ENCODE measurements at regions not wholly inside any gene's neighbourhood (a gene's known extent, or its start where the extent isn't known, plus 50 kb on each side); places are given as distances from the start of the nearest gene placed in this dataset.

- no peak for TF ChIP-seq CTCF (IDR thresholded peaks at IDR 0.05)
- no peak overlapping the region for H3K4me3 Mint-ChIP-seq
- no peak for DNase-seq
Observed at GRCh38 chr10:131676046-131676799, 224.6 kb upstream of the PPP2R2D start.

GRCh38 chr10:131676800-131677421 is 223.9 kb upstream of the PPP2R2D start:
- H3K4me3 Mint-ChIP-seq = no peak overlapping the region

More at GRCh38 chr10:131676046-131676799, 224.6 kb upstream of the PPP2R2D start:
- H3K36me3 Mint-ChIP-seq (ENCODE audit: low read depth) = peaks cover 3% of the 10 kb centered on the region; the same call in 1 of the 2 replicates
- H3K9me3 Mint-ChIP-seq = peaks cover 75% of the 10 kb centered on the region
- H3K27me3 Mint-ChIP-seq (ENCODE audit: insufficient read depth) = no peaks in the 10 kb centered on the region
- H3K27ac Mint-ChIP-seq = no peak overlapping the region
- no peaks in the 10 kb centered on the region for H3K4me1 Mint-ChIP-seq (ENCODE audit: low read depth)

GRCh38 chr10:131677671-131678070 is 223.1 kb upstream of the PPP2R2D start:
- Mint-ChIP-seq H3K9me3 (peaks cover 66% of the 10 kb centered on the region), H3K36me3 (ENCODE audit: low read depth) (peaks cover 8% of the 10 kb centered on the region; the same call in 1 of the 2 replicates), H3K27ac (no peak overlapping the region), H3K4me1 (ENCODE audit: low read depth) (no peaks in the 10 kb centered on the region), H3K27me3 (ENCODE audit: insufficient read depth) (no peaks in the 10 kb centered on the region), H3K4me3 (no peak overlapping the region)
- DNase-seq = no peak
- no peak for TF ChIP-seq CTCF (IDR thresholded peaks at IDR 0.05)

More at GRCh38 chr10:131676800-131677421, 223.9 kb upstream of the PPP2R2D start:
- H3K9me3 Mint-ChIP-seq = peaks cover 68% of the 10 kb centered on the region
- DNase-seq = no peak
- no peaks in the 10 kb centered on the region for H3K27me3 Mint-ChIP-seq (ENCODE audit: insufficient read depth)
- H3K4me1 Mint-ChIP-seq (ENCODE audit: low read depth) = no peaks in the 10 kb centered on the region
- TF ChIP-seq CTCF (IDR thresholded peaks at IDR 0.05) = no peak
- no peak overlapping the region for H3K27ac Mint-ChIP-seq
- peaks cover 3% of the 10 kb centered on the region; the same call in 1 of the 2 replicates for H3K36me3 Mint-ChIP-seq (ENCODE audit: low read depth)

GRCh38 chr10:131678171-131678570 is 222.6 kb upstream of the PPP2R2D start:
- Mint-ChIP-seq H3K9me3 (peaks cover 66% of the 10 kb centered on the region), H3K27ac (no peak overlapping the region), H3K4me3 (no peak overlapping the region), H3K36me3 (ENCODE audit: low read depth) (peaks cover 8% of the 10 kb centered on the region; the same call in 1 of the 2 replicates), H3K4me1 (ENCODE audit: low read depth) (no peaks in the 10 kb centered on the region), H3K27me3 (ENCODE audit: insufficient read depth) (no peaks in the 10 kb centered on the region)
- no peak for DNase-seq
- no peak for TF ChIP-seq CTCF (IDR thresholded peaks at IDR 0.05)

GRCh38 chr10:131678613-131679012 is 222.2 kb upstream of the PPP2R2D start:
- H3K36me3 Mint-ChIP-seq (ENCODE audit: low read depth) = peaks cover 8% of the 10 kb centered on the region; the same call in 1 of the 2 replicates
- H3K27me3 Mint-ChIP-seq (ENCODE audit: insufficient read depth) = no peaks in the 10 kb centered on the region
- H3K9me3 Mint-ChIP-seq = peaks cover 62% of the 10 kb centered on the region
- no peak for TF ChIP-seq CTCF (IDR thresholded peaks at IDR 0.05)
- no peaks in the 10 kb centered on the region for H3K4me1 Mint-ChIP-seq (ENCODE audit: low read depth)
- H3K4me3 Mint-ChIP-seq = no peak overlapping the region
- H3K27ac Mint-ChIP-seq = no peak overlapping the region
- no peak for DNase-seq
